ENCODE measurements at regions not wholly inside any gene's neighbourhood (a gene's known extent, or its start where the extent isn't known, plus 50 kb on each side); places are given as distances from the start of the nearest gene placed in this dataset.

- TF ChIP-seq POLR2A (IDR thresholded peaks at IDR 0.05) (no peak), EP300 (IDR thresholded peaks at IDR 0.05) (no peak), CTCF (IDR thresholded peaks at IDR 0.05) (no peak)
- H3K9me3 ChIP-seq = no peaks in the 10 kb centered on the region
- WGBS, 3 donors = 91 to 96% (median 93%) methylated on average over 3 of the region's 3 CpGs
- H3K27me3 ChIP-seq = no peaks in the 10 kb centered on the region
- no peak for DNase-seq
- intact Hi-C loops (cut with DNase I) = no loop called here
- no peaks in the 10 kb centered on the region for H3K36me3 ChIP-seq
- H3K4me3 ChIP-seq = no peak overlapping the region
- no peak overlapping the region for H3K27ac ChIP-seq
- no peaks in the 10 kb centered on the region for H3K4me1 ChIP-seq (ENCODE audit: insufficient read depth)
Measured at GRCh38 chr2:64210816-64211215, 66.6 kb upstream of the PELI1 start.

- intact Hi-C loops (cut with DNase I) = no loop called here
- H3K36me3 ChIP-seq = no peaks in the 10 kb centered on the region
- H3K4me1 ChIP-seq (ENCODE audit: insufficient read depth) = no peaks in the 10 kb centered on the region
- no peaks in the 10 kb centered on the region for H3K27me3 ChIP-seq
- no peak for DNase-seq
- H3K4me3 ChIP-seq = no peak overlapping the region
- no peak overlapping the region for H3K27ac ChIP-seq
- WGBS, 3 donors = 86 to 89% (median 89%) methylated on average over 6 of the region's 6 CpGs
- no peak for TF ChIP-seq EP300 (IDR thresholded peaks at IDR 0.05)
- TF ChIP-seq CTCF (IDR thresholded peaks at IDR 0.05) = no peak
- TF ChIP-seq POLR2A (IDR thresholded peaks at IDR 0.05) = no peak
- H3K9me3 ChIP-seq = no peaks in the 10 kb centered on the region
Measured at GRCh38 chr2:64211276-64211921, 67.2 kb upstream of the PELI1 start.

GRCh38 chr2:64212346-64212745 is 68.1 kb upstream of the PELI1 start:
- no peak overlapping the region for H3K27ac ChIP-seq
- H3K9me3 ChIP-seq = no peaks in the 10 kb centered on the region
- intact Hi-C loops (cut with DNase I) = no loop called here
- H3K4me3 ChIP-seq = no peak overlapping the region
- H3K36me3 ChIP-seq = no peaks in the 10 kb centered on the region
- no peaks in the 10 kb centered on the region for H3K4me1 ChIP-seq (ENCODE audit: insufficient read depth)
- no peak for TF ChIP-seq POLR2A (IDR thresholded peaks at IDR 0.05)
- TF ChIP-seq EP300 (IDR thresholded peaks at IDR 0.05) = no peak
- TF ChIP-seq CTCF (IDR thresholded peaks at IDR 0.05) = no peak
- H3K27me3 ChIP-seq = no peaks in the 10 kb centered on the region
- 25 to 59% (median 26%) methylated on average over 1 of the region's 1 CpG for WGBS, 3 donors
- DNase-seq = no peak

GRCh38 chr2:64212801-64213321 is 68.6 kb upstream of the PELI1 start:
- Histone ChIP-seq H3K27me3 (no peaks in the 10 kb centered on the region), H3K27ac (no peak overlapping the region), H3K4me3 (no peak overlapping the region), H3K4me1 (ENCODE audit: insufficient read depth) (no peaks in the 10 kb centered on the region), H3K9me3 (no peaks in the 10 kb centered on the region), H3K36me3 (no peaks in the 10 kb centered on the region)
- no peak for DNase-seq
- 83 to 94% (median 85%) methylated on average over 3 of the region's 3 CpGs for WGBS, 3 donors
- no peak for TF ChIP-seq CTCF (IDR thresholded peaks at IDR 0.05)
- intact Hi-C loops (cut with DNase I) = no loop called here
